GM12878 (cell line): ENCODE measurements at regions not wholly inside any gene's neighbourhood (a gene's known extent, or its start where the extent isn't known, plus 50 kb on each side); places are given as distances from the start of the nearest gene placed in this dataset.

ENCODE experiments used
- CTCF ChIP-seq, 3 experiments: IDR thresholded peaks in 2 of 3; conservative IDR thresholded peaks in 1 of 3; 2 replicates each; pipeline ENCODE4 v1.5.1; 2011; ENCODE audit warnings: low read depth in 3 of 3, low read length in 3 of 3, mild to moderate bottlenecking in 3 of 3, control low read depth in 2 of 3, moderate library complexity in 2 of 3, inconsistent platforms in 1 of 3, mixed read lengths in 1 of 3; ENCODE audit not compliant: control insufficient read depth in 2 of 3, insufficient read depth in 1 of 3; ENCODE audit errors: extremely low read depth in 1 of 3
- EZH2 ChIP-seq: IDR thresholded peaks from 2 replicates; pipeline ENCODE4 v1.6.1; 2012; ENCODE audit warnings: low read depth, mild to moderate bottlenecking, control low read depth, inconsistent platforms, low read length, borderline replicate concordance; ENCODE audit not compliant: control insufficient read depth
- REST ChIP-seq: IDR thresholded peaks from 2 replicates; pipeline ENCODE4 v1.6.1; 2012; ENCODE audit warnings: mild to moderate bottlenecking, low read depth, low read length
- SIX5 ChIP-seq: IDR thresholded peaks from 2 replicates; pipeline ENCODE4 v1.6.1; 2011; ENCODE audit warnings: mild to moderate bottlenecking, low read depth, low read length, moderate library complexity; ENCODE audit not compliant: severe bottlenecking
- SKIL ChIP-seq: fragments of 450-650 bp; IDR thresholded peaks from 2 replicates; pipeline ENCODE4 v1.6.1; 2017; ENCODE audit warnings: mild to moderate bottlenecking, low read depth, inconsistent platforms; ENCODE audit not compliant: poor library complexity, severe bottlenecking
- SP1 ChIP-seq: IDR thresholded peaks from one replicate; pipeline ENCODE4 v1.6.1; 2011; ENCODE audit warnings: low read depth, low read length
- USF2 ChIP-seq: IDR thresholded peaks from 2 replicates; pipeline ENCODE4 v1.6.1; 2011; ENCODE audit warnings: low read depth, low read length, improper control_type of control experiment, borderline replicate concordance
- ZNF274 ChIP-seq: IDR thresholded peaks from one replicate; pipeline ENCODE4 v1.8.0; 2011; ENCODE audit not compliant: insufficient read length, insufficient read depth

- TF ChIP-seq CTCF (IDR thresholded peaks at IDR 0.05 in 2 of 3, conservative IDR thresholded peaks at IDR 0.05 in 1 of 3; ENCODE audit: control insufficient read depth in 2 of 3, extremely low read depth in 1 of 3, insufficient read depth in 1 of 3, low read depth in 3 of 3, low read length in 3 of 3) (no peak), SIX5 (no peak), REST (no peak), ZNF274 (no peak), USF2 (no peak), SKIL (no peak), EZH2 (no peak), SP1 (no peak)
Observed at GRCh38 chr1:157277281-157277680, 139.1 kb upstream of the ETV3 start.
